GM10266 (cell line): ENCODE measurements at regions not wholly inside any gene's neighbourhood (a gene's known extent, or its start where the extent isn't known, plus 50 kb on each side); places are given as distances from the start of the nearest gene placed in this dataset.

Experiments
- DNase-seq: peaks from one replicate; pipeline ENCODE4 v3.0.0; 2012; ENCODE audit errors: extremely low spot score
- TF ChIP-seq, protein P1 (sequence below): IDR thresholded peaks from 2 replicates; pipeline ENCODE4 v1.5.1; 2012; ENCODE audit warnings: mild to moderate bottlenecking, low read depth; ENCODE audit not compliant: control insufficient read depth, insufficient read depth; ENCODE audit errors: missing control alignments

- DNase-seq: no peak
- TF ChIP-seq, protein P1, sequence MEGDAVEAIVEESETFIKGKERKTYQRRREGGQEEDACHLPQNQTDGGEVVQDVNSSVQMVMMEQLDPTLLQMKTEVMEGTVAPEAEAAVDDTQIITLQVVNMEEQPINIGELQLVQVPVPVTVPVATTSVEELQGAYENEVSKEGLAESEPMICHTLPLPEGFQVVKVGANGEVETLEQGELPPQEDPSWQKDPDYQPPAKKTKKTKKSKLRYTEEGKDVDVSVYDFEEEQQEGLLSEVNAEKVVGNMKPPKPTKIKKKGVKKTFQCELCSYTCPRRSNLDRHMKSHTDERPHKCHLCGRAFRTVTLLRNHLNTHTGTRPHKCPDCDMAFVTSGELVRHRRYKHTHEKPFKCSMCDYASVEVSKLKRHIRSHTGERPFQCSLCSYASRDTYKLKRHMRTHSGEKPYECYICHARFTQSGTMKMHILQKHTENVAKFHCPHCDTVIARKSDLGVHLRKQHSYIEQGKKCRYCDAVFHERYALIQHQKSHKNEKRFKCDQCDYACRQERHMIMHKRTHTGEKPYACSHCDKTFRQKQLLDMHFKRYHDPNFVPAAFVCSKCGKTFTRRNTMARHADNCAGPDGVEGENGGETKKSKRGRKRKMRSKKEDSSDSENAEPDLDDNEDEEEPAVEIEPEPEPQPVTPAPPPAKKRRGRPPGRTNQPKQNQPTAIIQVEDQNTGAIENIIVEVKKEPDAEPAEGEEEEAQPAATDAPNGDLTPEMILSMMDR: no peak
These were observed 81.6 kb upstream of the PRR20G start for GRCh38 chr3:127369356-127369935.

DNA sequence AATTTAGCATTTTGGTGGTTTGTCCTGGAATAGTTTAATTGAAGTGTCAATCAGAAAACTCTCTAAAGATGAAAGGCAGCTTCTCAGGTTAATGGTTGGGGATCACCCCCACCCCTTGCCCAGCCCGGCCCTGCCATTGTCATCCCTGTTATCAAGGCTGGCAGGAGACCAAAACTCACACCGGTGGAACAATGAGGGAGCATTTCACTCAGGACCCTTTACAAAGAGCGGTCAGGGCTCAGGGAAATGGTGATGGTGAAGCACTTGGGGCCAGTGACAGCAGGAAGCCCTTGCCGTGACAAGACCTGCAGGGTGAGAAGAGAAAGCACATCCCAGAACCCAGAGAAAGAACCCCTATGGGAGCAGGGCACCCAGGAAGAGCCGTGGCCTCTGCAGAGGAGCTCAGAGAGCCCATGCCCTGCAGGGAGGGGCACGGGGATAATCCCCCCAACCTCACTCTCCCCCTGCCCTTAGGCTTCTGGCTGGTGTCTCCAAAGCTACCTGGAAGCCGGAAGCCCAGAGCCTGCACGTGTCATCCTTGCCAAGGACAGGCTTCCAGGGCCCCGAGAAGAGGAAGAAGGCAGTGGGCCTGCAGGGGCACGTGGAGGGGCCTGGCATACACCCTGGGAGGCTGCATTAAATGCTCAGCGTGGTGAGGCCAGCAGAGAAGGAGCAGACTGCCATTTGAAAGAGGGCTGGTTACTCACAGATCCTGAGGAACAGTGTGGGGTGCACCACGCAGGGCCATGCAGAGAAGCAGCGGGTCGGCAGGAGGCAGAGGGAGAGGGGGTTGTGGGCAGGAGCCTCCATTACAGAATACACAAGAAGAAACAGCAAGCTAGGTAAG, 80.6 kb upstream of the PRR20G start:
- no peak for DNase-seq
- TF ChIP-seq, protein P1: no peak

DNA sequence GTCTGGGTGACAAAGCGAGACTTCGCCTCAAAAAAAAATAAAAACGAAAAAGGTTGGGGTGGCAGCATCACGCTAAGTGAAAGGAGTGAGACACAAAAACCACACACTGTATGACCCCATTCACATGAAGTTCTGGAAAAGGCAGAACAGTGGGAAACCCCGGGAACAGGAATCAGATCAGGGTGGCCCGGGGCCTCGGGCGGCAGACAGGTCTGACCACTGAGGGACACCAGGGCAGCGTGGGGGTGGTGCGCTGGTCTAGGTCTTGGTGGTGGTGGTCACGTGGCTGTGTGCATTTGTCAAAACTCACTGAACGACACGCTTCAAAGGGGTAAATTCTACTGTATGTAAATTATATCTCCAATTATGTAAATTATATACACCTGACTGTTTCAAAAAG, 79.7 kb upstream of the PRR20G start:
- no peak for DNase-seq
- TF ChIP-seq, protein P1: no peak

DNA sequence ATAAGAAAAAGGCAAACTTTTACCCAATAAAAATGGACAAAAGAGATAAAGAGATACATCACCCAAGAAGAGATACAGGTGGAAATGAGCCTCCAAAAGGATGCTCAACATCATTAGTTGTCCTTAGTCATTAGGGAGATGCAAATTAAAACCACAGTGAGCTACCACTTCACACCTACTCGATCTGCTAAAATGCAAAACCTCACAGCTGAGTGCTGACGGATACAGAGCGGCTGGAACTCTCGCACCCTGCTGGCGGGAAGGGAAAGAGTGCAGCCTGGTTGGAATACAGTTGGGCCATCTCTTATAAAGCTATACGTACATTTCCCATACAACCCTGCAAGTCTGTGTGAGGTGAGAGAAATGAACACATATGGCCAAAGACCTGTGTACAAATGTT, 78.5 kb upstream of the PRR20G start:
- DNase-seq: no peak
- TF ChIP-seq, protein P1: no peak

DNA sequence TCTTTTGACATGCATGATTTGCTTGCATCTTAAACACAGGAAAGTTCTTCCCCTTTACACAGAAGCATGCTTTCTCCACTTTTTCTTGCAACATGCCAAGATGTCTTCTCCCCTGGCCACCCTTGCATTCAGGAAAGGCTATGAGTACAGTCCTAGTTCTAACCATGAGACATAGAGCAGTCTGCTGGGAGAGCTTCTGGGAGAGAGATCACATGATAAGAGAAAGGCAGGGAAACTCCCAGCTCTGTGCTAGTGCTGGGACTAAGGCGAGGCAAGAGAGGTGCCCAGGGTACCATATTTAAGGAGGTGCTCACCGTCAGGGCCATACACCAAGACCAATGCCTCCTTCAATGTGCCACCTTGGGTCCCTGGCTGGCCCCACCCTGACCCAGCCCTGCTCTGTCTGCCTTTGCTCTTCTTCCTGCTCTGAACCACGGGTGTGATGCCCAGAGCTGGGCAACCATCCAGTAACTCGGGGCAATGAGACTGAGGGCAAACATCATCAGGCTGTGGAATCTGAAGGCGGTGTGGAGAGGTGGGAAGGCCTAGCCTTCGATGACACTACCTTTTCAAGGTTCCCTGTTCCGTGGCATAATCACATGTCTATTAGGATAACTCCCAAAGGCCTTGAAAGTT, 77.4 kb upstream of the PRR20G start:
- no peak for DNase-seq
- TF ChIP-seq, protein P1: no peak

DNA sequence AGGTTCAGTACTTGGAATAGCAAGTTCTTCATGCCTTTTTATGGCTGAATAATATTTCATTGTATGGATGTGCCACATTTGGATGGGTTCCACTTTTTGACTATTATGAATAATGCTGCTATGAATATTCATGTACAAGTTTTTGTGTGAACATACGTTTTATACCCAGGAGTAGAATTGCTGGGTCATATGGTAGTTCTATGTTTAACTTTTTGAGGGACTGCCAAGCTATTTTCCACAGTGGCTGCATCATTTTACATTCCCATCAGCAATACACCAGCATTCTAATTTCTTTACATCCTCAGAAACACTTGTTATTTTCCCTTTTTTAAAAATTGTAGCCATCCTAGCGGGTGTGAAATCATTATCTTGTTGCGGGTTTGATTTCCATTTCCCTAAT, 76.0 kb upstream of the PRR20G start:
- TF ChIP-seq, protein P1: no peak
- no peak for DNase-seq

DNA sequence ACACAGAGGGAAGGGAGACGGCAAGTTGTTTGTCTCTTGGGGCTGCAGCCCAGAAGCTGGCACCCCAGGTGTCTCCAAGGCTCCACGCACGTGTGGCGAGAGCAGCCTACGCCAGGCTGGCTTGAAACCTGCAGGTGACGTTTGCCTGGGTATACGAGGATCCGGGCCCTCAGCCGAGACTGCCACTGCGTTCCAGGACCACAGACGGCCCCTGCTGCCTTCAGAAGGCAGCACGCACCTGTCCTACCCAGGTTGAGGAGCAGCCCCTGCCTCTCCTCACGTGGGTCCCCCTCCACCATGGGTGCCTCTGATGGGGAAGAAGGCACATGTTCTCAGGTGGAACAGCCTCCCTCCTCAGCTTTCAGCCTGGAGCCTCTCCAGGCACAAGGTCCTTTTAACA, 75.3 kb upstream of the PRR20G start:
- no peak for DNase-seq
- TF ChIP-seq, protein P1: no peak
